GM12874 (cell line): ENCODE measurements at regions not wholly inside any gene's neighbourhood (a gene's known extent, or its start where the extent isn't known, plus 50 kb on each side); places are given as distances from the start of the nearest gene placed in this dataset.

Experiments used
- TF ChIP-seq, protein P1 (sequence below): IDR thresholded peaks from 2 replicates; pipeline ENCODE4 v1.5.1; 2011; ENCODE audit warnings: low read depth, mild to moderate bottlenecking, control low read depth, low read length, moderate library complexity; ENCODE audit not compliant: insufficient read depth

DNA sequence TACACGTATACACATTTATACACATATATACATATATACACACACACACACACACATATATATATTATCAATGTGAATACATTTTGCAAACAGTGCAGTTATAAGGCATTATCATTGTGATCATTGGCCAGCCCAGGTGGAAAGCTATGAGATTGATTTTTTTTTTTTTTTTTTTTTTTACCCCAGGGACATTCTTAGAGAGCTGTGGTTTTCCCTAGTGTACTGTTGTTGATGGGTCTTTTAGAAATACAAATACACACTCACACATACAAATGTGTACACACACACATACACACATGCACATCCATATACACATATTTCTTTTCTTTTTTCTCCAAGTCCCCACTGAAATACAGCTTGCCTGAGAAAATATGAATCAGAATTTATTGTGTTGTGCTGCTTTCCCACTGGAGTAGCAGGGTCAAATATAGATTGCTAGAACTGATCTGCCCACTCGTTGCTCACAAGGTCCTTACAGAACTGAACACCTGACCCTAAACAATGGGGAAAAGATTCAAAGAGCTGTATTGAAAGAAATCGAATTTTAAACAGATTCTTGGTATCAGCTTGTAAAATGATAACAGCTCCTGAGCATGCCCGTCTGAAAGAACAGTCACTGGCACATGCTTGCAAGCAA is 325.6 kb downstream of the OMA1 start:
- TF ChIP-seq, protein P1, sequence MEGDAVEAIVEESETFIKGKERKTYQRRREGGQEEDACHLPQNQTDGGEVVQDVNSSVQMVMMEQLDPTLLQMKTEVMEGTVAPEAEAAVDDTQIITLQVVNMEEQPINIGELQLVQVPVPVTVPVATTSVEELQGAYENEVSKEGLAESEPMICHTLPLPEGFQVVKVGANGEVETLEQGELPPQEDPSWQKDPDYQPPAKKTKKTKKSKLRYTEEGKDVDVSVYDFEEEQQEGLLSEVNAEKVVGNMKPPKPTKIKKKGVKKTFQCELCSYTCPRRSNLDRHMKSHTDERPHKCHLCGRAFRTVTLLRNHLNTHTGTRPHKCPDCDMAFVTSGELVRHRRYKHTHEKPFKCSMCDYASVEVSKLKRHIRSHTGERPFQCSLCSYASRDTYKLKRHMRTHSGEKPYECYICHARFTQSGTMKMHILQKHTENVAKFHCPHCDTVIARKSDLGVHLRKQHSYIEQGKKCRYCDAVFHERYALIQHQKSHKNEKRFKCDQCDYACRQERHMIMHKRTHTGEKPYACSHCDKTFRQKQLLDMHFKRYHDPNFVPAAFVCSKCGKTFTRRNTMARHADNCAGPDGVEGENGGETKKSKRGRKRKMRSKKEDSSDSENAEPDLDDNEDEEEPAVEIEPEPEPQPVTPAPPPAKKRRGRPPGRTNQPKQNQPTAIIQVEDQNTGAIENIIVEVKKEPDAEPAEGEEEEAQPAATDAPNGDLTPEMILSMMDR, result no peak

DNA sequence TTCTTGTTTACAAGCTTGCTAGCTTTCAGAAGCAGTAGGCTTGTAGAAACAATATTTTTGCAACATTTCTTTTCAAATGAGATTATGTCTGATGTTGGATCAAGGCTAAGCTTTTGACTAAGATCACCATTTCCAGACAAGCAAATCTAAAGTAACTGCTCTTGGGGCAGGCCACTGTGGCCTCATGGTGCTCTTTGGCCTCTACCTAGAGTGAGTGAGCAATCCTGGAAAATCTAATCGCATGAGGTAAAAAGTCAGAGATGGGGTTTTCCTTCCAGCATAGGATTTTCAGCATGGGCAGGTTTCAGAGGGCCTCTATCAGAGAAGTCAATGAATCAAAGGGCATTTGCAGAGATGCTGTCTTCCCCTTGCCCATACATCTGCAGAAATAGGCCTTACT is 331.9 kb downstream of the OMA1 start:
- TF ChIP-seq, protein P1, result no peak

DNA sequence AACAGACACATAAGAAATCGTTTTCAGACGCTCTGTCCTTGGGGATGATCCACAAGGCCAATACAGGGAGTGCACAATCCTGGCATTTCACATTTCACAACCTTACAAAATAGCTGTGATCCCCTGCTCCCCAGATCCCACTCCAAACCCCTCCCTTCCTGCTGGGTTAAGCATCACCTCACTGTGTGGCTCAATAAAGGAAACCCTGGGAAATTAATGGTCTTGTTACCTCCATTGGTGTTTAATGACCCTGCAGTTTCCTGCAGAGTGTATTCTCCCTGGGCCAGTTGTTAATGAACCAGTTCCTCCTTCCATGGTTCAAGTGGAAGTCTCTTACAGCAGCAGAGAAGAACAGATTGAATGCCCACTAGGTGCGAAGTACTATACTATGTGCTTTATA is 334.7 kb downstream of the OMA1 start:
- TF ChIP-seq, protein P1, result no peak

DNA sequence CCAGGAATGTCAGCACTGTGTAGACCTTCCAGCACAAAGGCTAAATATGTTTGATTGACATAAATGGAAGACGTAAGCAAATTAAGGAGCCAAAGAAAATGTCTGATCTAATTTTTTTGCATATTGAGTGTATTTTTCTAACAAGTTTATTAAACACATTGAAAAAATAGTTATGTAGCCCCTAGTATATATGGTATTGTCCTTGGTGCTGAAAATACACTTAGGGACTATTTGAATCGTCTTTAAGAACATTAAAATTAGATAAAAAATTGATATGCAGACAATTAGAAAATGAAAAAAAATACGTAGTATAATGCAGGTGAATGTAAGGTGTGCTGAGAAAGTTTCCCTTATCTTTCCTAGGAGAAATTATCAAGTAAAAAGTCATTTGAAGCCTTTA is 337.0 kb downstream of the OMA1 start:
- TF ChIP-seq, protein P1, result no peak

DNA sequence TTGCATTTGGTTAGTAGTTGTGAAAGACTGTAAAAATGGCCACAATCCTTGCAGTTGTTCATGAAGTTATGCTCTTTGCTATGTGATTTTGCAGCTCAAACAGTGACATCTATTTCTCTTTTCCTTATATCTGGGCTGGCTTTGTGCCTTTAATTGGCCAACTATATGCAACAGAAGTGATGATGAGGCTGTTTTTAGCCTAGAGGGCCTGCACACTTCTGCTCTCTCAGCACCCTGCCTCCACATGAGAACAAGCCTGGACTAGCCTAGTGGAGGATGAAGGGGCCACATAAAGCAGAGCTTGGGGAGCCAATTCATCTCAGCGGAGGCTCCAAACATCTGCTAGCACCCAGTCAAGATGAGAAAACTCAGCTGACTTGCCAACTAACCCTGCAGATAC is 339.8 kb downstream of the OMA1 start:
- TF ChIP-seq, protein P1, result no peak

DNA sequence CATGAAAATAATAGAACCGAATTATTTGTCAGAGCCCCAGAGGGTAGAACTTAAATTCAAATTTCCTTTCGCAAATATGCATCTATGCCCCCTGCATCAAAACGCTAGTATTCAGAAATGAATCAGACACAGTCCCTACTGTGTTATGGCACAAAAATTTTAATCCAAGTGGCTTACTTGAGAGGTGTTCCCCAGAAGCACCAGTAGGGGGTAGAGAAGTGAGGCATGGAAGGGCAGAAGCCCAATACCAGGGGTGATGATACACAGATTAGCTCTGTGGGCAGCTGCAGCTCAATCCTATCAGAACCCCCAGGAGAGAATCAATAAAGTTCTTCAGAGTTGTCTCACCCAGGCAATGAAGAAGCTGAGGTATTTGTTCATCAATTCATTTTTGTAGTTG is 342.2 kb downstream of the OMA1 start:
- TF ChIP-seq, protein P1, result 0 out of 2 replicates have a peak, but pooled peaks have one; percentile 24

DNA sequence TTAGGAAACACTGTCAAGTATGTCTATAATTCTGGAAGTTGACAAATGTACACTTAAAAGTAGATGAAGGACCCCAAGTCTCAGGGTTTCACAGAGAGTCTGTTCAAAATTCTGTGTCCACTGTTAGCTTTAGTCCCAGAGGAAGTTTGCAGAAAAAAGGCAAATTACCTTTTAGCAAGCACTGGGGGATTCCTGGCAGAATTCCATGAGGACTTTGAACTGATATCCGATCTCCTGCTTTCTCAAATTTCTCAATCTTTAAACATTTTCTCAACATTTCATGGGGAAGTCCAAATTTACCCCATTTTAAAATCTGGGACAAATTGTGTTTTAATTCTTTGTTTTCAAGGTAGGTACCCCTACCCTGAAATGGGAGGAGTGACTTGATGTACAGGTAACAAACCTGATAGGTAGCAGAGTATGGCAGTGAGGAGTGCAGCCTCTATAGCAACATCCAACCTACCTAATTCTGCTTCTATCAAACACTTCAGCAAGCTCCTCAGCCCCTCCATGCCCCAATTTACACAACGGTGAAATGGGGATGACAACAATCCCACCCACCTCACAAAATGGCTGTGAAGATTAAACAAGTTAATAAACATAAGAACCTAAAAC is 344.9 kb downstream of the OMA1 start:
- TF ChIP-seq, protein P1, result no peak
